Activated naive CD4-positive, alpha-beta T cell treated with anti-CD3 and anti-CD28 coated beads for 36 hours (primary cell): ENCODE measurements at regions not wholly inside any gene's neighbourhood (a gene's known extent, or its start where the extent isn't known, plus 50 kb on each side); places are given as distances from the start of the nearest gene placed in this dataset.

ENCODE experiments used
- CTCF ChIA-PET: fragments of 350-600 bp; sonication (Branson Sonifier 250); formaldehyde crosslinking; loops from one replicate; lab custom pipeline; 2021; ENCODE audit warnings: antibody characterized with exemption; lab: Charles Lee
- DNase-seq: peaks from one replicate; pipeline ENCODE4 v3.0.0-alpha.2; 2020
- H3K27ac Mint-ChIP-seq: one replicate; pipeline ENCODE4 v1.8.0; 2021; ENCODE audit warnings: mild to moderate bottlenecking, mixed read lengths
- H3K27me3 Mint-ChIP-seq: one replicate; pipeline ENCODE4 v1.8.0; 2021; ENCODE audit warnings: low read depth, mixed read lengths
- H3K36me3 Mint-ChIP-seq: one replicate; pipeline ENCODE4 v1.8.0; 2021; ENCODE audit warnings: low read depth, mixed read lengths
- H3K4me1 Mint-ChIP-seq: one replicate; pipeline ENCODE4 v1.8.0; 2021; ENCODE audit warnings: low read depth, mixed read lengths
- H3K4me3 Mint-ChIP-seq: one replicate; pipeline ENCODE4 v1.8.0; 2021; ENCODE audit warnings: mild to moderate bottlenecking, moderate library complexity, mixed read lengths
- H3K9me3 Mint-ChIP-seq: one replicate; pipeline ENCODE4 v1.8.0; 2021; ENCODE audit warnings: mixed read lengths
- intact Hi-C: fragments of 100-400 bp; cut with micrococcal nuclease; formaldehyde crosslinking; loops from one replicate; pipeline ENCODE4 v1.15.1; 2023

GRCh38 chr2:82487354-82487753, 1971.7 kb downstream of the SUCLG1 start:
- CTCF ChIA-PET, result no interaction called here
- H3K4me1 Mint-ChIP-seq, result no peaks in the 10 kb centered on the region
- H3K36me3 Mint-ChIP-seq, result no peaks in the 10 kb centered on the region
- peaks cover 10% of the 10 kb centered on the region for H3K9me3 Mint-ChIP-seq
- no peak overlapping the region for H3K27ac Mint-ChIP-seq
- H3K4me3 Mint-ChIP-seq, result no peak overlapping the region
- no peaks in the 10 kb centered on the region for H3K27me3 Mint-ChIP-seq
- intact Hi-C loops, result no loop called here
- no peak for DNase-seq

GRCh38 chr2:82485701-82486100, 1973.4 kb downstream of the SUCLG1 start:
- no peak for DNase-seq
- no peak overlapping the region for H3K27ac Mint-ChIP-seq

GRCh38 chr2:82481207-82481606, 1977.9 kb downstream of the SUCLG1 start:
- Mint-ChIP-seq H3K27ac (no peak overlapping the region), H3K36me3 (no peaks in the 10 kb centered on the region)

More at GRCh38 chr2:82485701-82486100, 1973.4 kb downstream of the SUCLG1 start:
- H3K27me3 Mint-ChIP-seq, result no peaks in the 10 kb centered on the region
- intact Hi-C loops, result no loop called here
- no peaks in the 10 kb centered on the region for H3K4me1 Mint-ChIP-seq
- no peaks in the 10 kb centered on the region for H3K36me3 Mint-ChIP-seq
- peaks cover 6% of the 10 kb centered on the region for H3K9me3 Mint-ChIP-seq
- CTCF ChIA-PET, result no interaction called here
- H3K4me3 Mint-ChIP-seq, result no peak overlapping the region

GRCh38 chr2:82478641-82479040, 1980.4 kb downstream of the SUCLG1 start:
- Mint-ChIP-seq H3K27ac (no peak overlapping the region), H3K36me3 (no peaks in the 10 kb centered on the region), H3K27me3 (no peaks in the 10 kb centered on the region), H3K9me3 (no peaks in the 10 kb centered on the region), H3K4me1 (no peaks in the 10 kb centered on the region), H3K4me3 (no peak overlapping the region)
- CTCF ChIA-PET, result no interaction called here
- no peak for DNase-seq
- intact Hi-C loops, result no loop called here

More at GRCh38 chr2:82481207-82481606, 1977.9 kb downstream of the SUCLG1 start:
- CTCF ChIA-PET, result no interaction called here
- no peak for DNase-seq
- intact Hi-C loops, result no loop called here
- Mint-ChIP-seq H3K27me3 (no peaks in the 10 kb centered on the region), H3K4me1 (no peaks in the 10 kb centered on the region), H3K4me3 (no peak overlapping the region), H3K9me3 (no peaks in the 10 kb centered on the region)

GRCh38 chr2:82476094-82476493, 1983.0 kb downstream of the SUCLG1 start:
- no peak for DNase-seq
- intact Hi-C loops, result no loop called here
- CTCF ChIA-PET, result no interaction called here
- Mint-ChIP-seq H3K27me3 (no peaks in the 10 kb centered on the region), H3K36me3 (no peaks in the 10 kb centered on the region), H3K4me3 (no peak overlapping the region), H3K4me1 (no peaks in the 10 kb centered on the region), H3K9me3 (peaks cover 1% of the 10 kb centered on the region), H3K27ac (no peak overlapping the region)

- CTCF ChIA-PET, result no interaction called here
These were observed 2030.8 kb downstream of the SUCLG1 start for GRCh38 chr2:82428251-82428650.

GRCh38 chr2:82412021-82412420, 2047.1 kb downstream of the SUCLG1 start:
- CTCF ChIA-PET, result no interaction called here
- Mint-ChIP-seq H3K4me3 (no peak overlapping the region), H3K9me3 (no peaks in the 10 kb centered on the region), H3K36me3 (no peaks in the 10 kb centered on the region), H3K27ac (no peak overlapping the region), H3K4me1 (no peaks in the 10 kb centered on the region), H3K27me3 (no peaks in the 10 kb centered on the region)
- intact Hi-C loops, result no loop called here
- no peak for DNase-seq

More at GRCh38 chr2:82428251-82428650, 2030.8 kb downstream of the SUCLG1 start:
- Mint-ChIP-seq H3K27me3 (no peaks in the 10 kb centered on the region), H3K4me1 (no peaks in the 10 kb centered on the region), H3K9me3 (peaks cover 5% of the 10 kb centered on the region), H3K4me3 (no peak overlapping the region), H3K27ac (no peak overlapping the region), H3K36me3 (no peaks in the 10 kb centered on the region)
- no peak for DNase-seq
- intact Hi-C loops, result no loop called here

- intact Hi-C loops, result no loop called here
- DNase-seq, result no peak
- H3K4me1 Mint-ChIP-seq, result no peaks in the 10 kb centered on the region
- no peaks in the 10 kb centered on the region for H3K27me3 Mint-ChIP-seq
- CTCF ChIA-PET, result no interaction called here
- no peak overlapping the region for H3K27ac Mint-ChIP-seq
- no peaks in the 10 kb centered on the region for H3K36me3 Mint-ChIP-seq
- H3K4me3 Mint-ChIP-seq, result no peak overlapping the region
- no peaks in the 10 kb centered on the region for H3K9me3 Mint-ChIP-seq
These were observed 2048.0 kb downstream of the SUCLG1 start for GRCh38 chr2:82411071-82411470.

GRCh38 chr2:82395531-82395930, 2063.5 kb downstream of the SUCLG1 start:
- no peak overlapping the region for H3K4me3 Mint-ChIP-seq
- CTCF ChIA-PET, result no interaction called here
- peaks cover 11% of the 10 kb centered on the region for H3K9me3 Mint-ChIP-seq
- no peaks in the 10 kb centered on the region for H3K4me1 Mint-ChIP-seq
- no peak overlapping the region for H3K27ac Mint-ChIP-seq
- H3K27me3 Mint-ChIP-seq, result no peaks in the 10 kb centered on the region
- intact Hi-C loops, result no loop called here
- no peaks in the 10 kb centered on the region for H3K36me3 Mint-ChIP-seq
- no peak for DNase-seq

GRCh38 chr2:82391386-82391785, 2067.7 kb downstream of the SUCLG1 start:
- CTCF ChIA-PET, result no interaction called here
- Mint-ChIP-seq H3K4me3 (no peak overlapping the region), H3K27me3 (no peaks in the 10 kb centered on the region), H3K27ac (no peak overlapping the region), H3K4me1 (no peaks in the 10 kb centered on the region), H3K9me3 (peaks cover 8% of the 10 kb centered on the region), H3K36me3 (no peaks in the 10 kb centered on the region)
- intact Hi-C loops, result no loop called here
- no peak for DNase-seq

- H3K36me3 Mint-ChIP-seq, result no peaks in the 10 kb centered on the region
- no peak overlapping the region for H3K4me3 Mint-ChIP-seq
- H3K9me3 Mint-ChIP-seq, result peaks cover 16% of the 10 kb centered on the region
- intact Hi-C loops, result no loop called here
- H3K27me3 Mint-ChIP-seq, result no peaks in the 10 kb centered on the region
- no peak for DNase-seq
- no peaks in the 10 kb centered on the region for H3K4me1 Mint-ChIP-seq
- CTCF ChIA-PET, result no interaction called here
- no peak overlapping the region for H3K27ac Mint-ChIP-seq
These were observed 2051.1 kb upstream of the LRRTM1 start for GRCh38 chr2:82355622-82356021.

- intact Hi-C loops, result no loop called here
These were observed 2041.4 kb upstream of the LRRTM1 start for GRCh38 chr2:82345910-82346309.

GRCh38 chr2:82344670-82345069, 2040.1 kb upstream of the LRRTM1 start:
- Mint-ChIP-seq H3K36me3 (no peaks in the 10 kb centered on the region), H3K4me1 (no peaks in the 10 kb centered on the region), H3K9me3 (peaks cover 4% of the 10 kb centered on the region), H3K27ac (no peak overlapping the region), H3K27me3 (no peaks in the 10 kb centered on the region), H3K4me3 (no peak overlapping the region)
- DNase-seq, result no peak
- CTCF ChIA-PET, result no interaction called here
- intact Hi-C loops, result no loop called here

More at GRCh38 chr2:82345910-82346309, 2041.4 kb upstream of the LRRTM1 start:
- Mint-ChIP-seq H3K9me3 (peaks cover 2% of the 10 kb centered on the region), H3K36me3 (no peaks in the 10 kb centered on the region), H3K4me1 (no peaks in the 10 kb centered on the region), H3K27me3 (no peaks in the 10 kb centered on the region), H3K4me3 (no peak overlapping the region), H3K27ac (no peak overlapping the region)
- CTCF ChIA-PET, result no interaction called here
- no peak for DNase-seq

GRCh38 chr2:82342356-82342755, 2037.8 kb upstream of the LRRTM1 start:
- H3K27ac Mint-ChIP-seq, result no peak overlapping the region
- H3K36me3 Mint-ChIP-seq, result no peaks in the 10 kb centered on the region
- H3K27me3 Mint-ChIP-seq, result no peaks in the 10 kb centered on the region
- no peak overlapping the region for H3K4me3 Mint-ChIP-seq
- no peak for DNase-seq
- intact Hi-C loops, result no loop called here
- CTCF ChIA-PET, result no interaction called here
- no peaks in the 10 kb centered on the region for H3K4me1 Mint-ChIP-seq
- peaks cover 7% of the 10 kb centered on the region for H3K9me3 Mint-ChIP-seq
